Neuronal stem cell (in vitro differentiated cells): ENCODE measurements at regions not wholly inside any gene's neighbourhood (a gene's known extent, or its start where the extent isn't known, plus 50 kb on each side); places are given as distances from the start of the nearest gene placed in this dataset.

Source experiments
- DNase-seq: peaks from one replicate; pipeline ENCODE4 v3.0.0-alpha.2; 2013; ENCODE audit warnings: low spot score
- H2AFZ ChIP-seq: one replicate; pipeline ENCODE4 v1.6.1; 2013; ENCODE audit warnings: mild to moderate bottlenecking, low read length, inconsistent platforms
- H2AK5ac ChIP-seq: 2 replicates; pipeline ENCODE4 v1.6.1; 2013; ENCODE audit warnings: low read depth, mild to moderate bottlenecking, inconsistent platforms, low read length, moderate library complexity, mixed read lengths
- H2BK120ac ChIP-seq: 2 replicates; pipeline ENCODE4 v1.6.1; 2013; ENCODE audit warnings: low read depth, mild to moderate bottlenecking, inconsistent platforms, low read length, moderate library complexity, mixed read lengths
- H2BK12ac ChIP-seq: one replicate; pipeline ENCODE4 v1.6.1; 2013; ENCODE audit warnings: low read length, inconsistent platforms
- H2BK15ac ChIP-seq: 2 replicates; pipeline ENCODE4 v1.6.1; 2013; ENCODE audit warnings: mild to moderate bottlenecking, low read length, inconsistent platforms, mixed read lengths
- H2BK5ac ChIP-seq: one replicate; pipeline ENCODE4 v1.6.1; 2013; ENCODE audit warnings: inconsistent platforms, mild to moderate bottlenecking, low read length, moderate library complexity
- H3K14ac ChIP-seq: one replicate; pipeline ENCODE4 v1.6.1; 2013; ENCODE audit warnings: low read length, inconsistent platforms
- H3K18ac ChIP-seq: 2 replicates; pipeline ENCODE4 v1.6.1; 2013; ENCODE audit warnings: low read length, inconsistent platforms
- H3K23ac ChIP-seq: 2 replicates; pipeline ENCODE4 v1.6.1; 2013; ENCODE audit warnings: low read depth, mild to moderate bottlenecking, mixed read lengths, low read length, inconsistent platforms; ENCODE audit not compliant: poor library complexity
- H3K27ac ChIP-seq: replicated peaks from 3 replicates; pipeline ENCODE4 v1.5.1; 2013; ENCODE audit warnings: low read length, inconsistent platforms
- H3K27me3 ChIP-seq, 3 experiments: 2 replicates each; pipeline ENCODE4 v1.6.1; 2013; ENCODE audit warnings: low read length in 3 of 3, mild to moderate bottlenecking in 2 of 3, inconsistent platforms in 1 of 3, low read depth in 1 of 3, mixed read lengths in 1 of 3, moderate library complexity in 1 of 3; ENCODE audit not compliant: control insufficient read depth in 3 of 3, insufficient read depth in 3 of 3
- H3K36me3 ChIP-seq, 2 donors: replicated peaks in 1 of 2; 2 replicates each; pipeline ENCODE4 v1.6.1; 2013; ENCODE audit warnings: low read length in 2 of 2; ENCODE audit not compliant: control insufficient read depth in 2 of 2, insufficient read depth in 2 of 2
- H3K4ac ChIP-seq: 2 replicates; pipeline ENCODE4 v1.6.1; 2013; ENCODE audit warnings: inconsistent platforms, mild to moderate bottlenecking, low read length, moderate library complexity
- H3K4me1 ChIP-seq, 2 donors: 1 replicate in 1 of 2; 2 replicates in 1 of 2; pipeline ENCODE4 v1.6.1; 2013; ENCODE audit warnings: low read length in 2 of 2, low read depth in 1 of 2; ENCODE audit not compliant: control insufficient read depth in 2 of 2, insufficient read depth in 1 of 2
- H3K4me2 ChIP-seq: one replicate; pipeline ENCODE4 v1.6.1; 2013; ENCODE audit warnings: mild to moderate bottlenecking, low read length, inconsistent platforms; ENCODE audit not compliant: insufficient read depth, poor library complexity, severe bottlenecking
- H3K4me3 ChIP-seq, 2 donors: 2 replicates each; pipeline ENCODE4 v1.5.1; 2013; ENCODE audit warnings: low read length in 2 of 2, mild to moderate bottlenecking in 2 of 2, inconsistent platforms in 1 of 2, moderate library complexity in 1 of 2
- H3K79me1 ChIP-seq: one replicate; pipeline ENCODE4 v1.6.1; 2013; ENCODE audit warnings: low read depth, mild to moderate bottlenecking, inconsistent platforms, low read length, moderate library complexity
- H3K9ac ChIP-seq: one replicate; pipeline ENCODE4 v1.6.1; 2013; ENCODE audit warnings: mild to moderate bottlenecking, low read depth, low read length, inconsistent platforms; ENCODE audit not compliant: poor library complexity
- H3K9me3 ChIP-seq, 2 donors: replicated peaks in 1 of 2; 2 replicates each; pipeline versions ENCODE3 to v1.6.1; 2013; ENCODE audit warnings: low read length in 2 of 2, mild to moderate bottlenecking in 2 of 2, inconsistent platforms in 1 of 2, low read depth in 1 of 2, mixed read lengths in 1 of 2, moderate library complexity in 1 of 2; ENCODE audit not compliant: control insufficient read depth in 2 of 2, insufficient read depth in 1 of 2
- H4K8ac ChIP-seq: one replicate; pipeline ENCODE4 v1.6.1; 2013; ENCODE audit warnings: low read depth, mild to moderate bottlenecking, inconsistent platforms, low read length, moderate library complexity
- H4K91ac ChIP-seq: one replicate; pipeline ENCODE4 v1.6.1; 2013; ENCODE audit warnings: low read length, low read depth, mild to moderate bottlenecking, inconsistent platforms; ENCODE audit not compliant: poor library complexity
- WGBS, 2 donors: extraction: QIAGEN DNeasy Blood & Tissue Kit; methylation state at CpG; one replicate each; pipeline ENCODE4 v1.1.7; 2013; ENCODE audit warnings: missing lambda C conversion rate in 2 of 2, mixed read lengths in 1 of 2; ENCODE audit not compliant: insufficient read length in 2 of 2, insufficient replicate concordance in 1 of 2; ENCODE audit errors: extremely low coverage in 2 of 2; 5-methylcytosine and 5-hydroxymethylcytosine counted together

DNA sequence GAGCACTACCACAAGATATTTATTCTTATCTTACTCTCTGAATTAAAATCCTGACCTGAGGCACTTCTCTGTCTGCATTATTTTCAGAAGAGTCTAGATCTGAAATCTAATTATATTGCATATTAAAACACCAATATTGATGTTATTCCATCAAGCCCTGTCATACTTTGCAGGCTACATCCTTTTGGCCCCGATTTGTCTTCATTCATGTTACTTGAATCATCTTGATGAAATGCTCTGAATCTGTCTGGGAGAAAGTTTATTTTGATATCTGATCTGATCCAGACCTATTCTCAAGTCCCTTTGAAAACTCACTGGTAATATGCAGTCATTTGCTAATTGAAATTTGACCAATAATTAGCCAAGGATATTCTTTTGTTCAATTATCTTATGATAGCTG, 79.9 kb downstream of the BBS10 start:
- Histone ChIP-seq H3K18ac (no peak overlapping the region), H4K91ac (no peak overlapping the region), H2BK12ac (no peak overlapping the region), H3K9ac (no peak overlapping the region), H3K27ac (no peak overlapping the region), H2AK5ac (no peak overlapping the region), H3K36me3 (no peaks in the 10 kb centered on the region), H3K27me3 (peaks cover 0 to 7% (median 0%) of the 10 kb centered on the region in 3 experiments), H3K4ac (no peak overlapping the region), H3K14ac (no peak overlapping the region), H3K23ac (no peak overlapping the region), H2BK5ac (no peak overlapping the region), H3K4me1 (peaks cover 5 to 15% of the 10 kb centered on the region in 2 donors), H2BK120ac (no peak overlapping the region), H3K4me3 (no peak overlapping the region), H3K9me3 (no peaks in the 10 kb centered on the region), H2AFZ (no peak overlapping the region), H3K79me1 (no peaks in the 10 kb centered on the region), H3K4me2 (no peak overlapping the region), H4K8ac (no peak overlapping the region), H2BK15ac (no peak overlapping the region)
- DNase-seq = no peak
- no CpG with 5 or more reads among the region's 1 CpG for WGBS, 2 donors

DNA sequence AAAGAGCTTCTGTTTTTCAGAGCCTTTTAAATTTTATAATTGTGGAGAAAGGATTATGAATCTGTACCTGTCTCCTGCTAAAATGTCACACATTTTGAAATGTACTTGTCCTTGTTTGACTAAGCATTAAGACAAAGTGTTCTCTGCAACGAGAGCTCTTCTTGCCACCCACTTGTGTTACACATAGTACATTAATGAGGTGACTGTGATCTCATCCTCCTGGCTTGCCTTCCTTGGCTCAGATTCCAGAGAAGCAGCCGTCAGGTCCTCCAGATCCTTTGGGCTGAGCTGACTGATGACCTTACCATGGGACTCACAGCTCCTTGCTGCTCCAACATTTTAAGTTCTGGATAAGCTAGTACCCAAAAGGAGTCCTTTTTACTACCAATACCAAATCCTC, 81.4 kb downstream of the BBS10 start:
- Histone ChIP-seq H3K4me1 (peaks cover 3 to 7% of the 10 kb centered on the region in 2 donors), H3K23ac (no peak overlapping the region), H3K4me3 (no peak overlapping the region), H3K18ac (no peak overlapping the region), H3K27ac (no peak overlapping the region), H2BK15ac (no peak overlapping the region), H3K4ac (no peak overlapping the region), H4K91ac (no peak overlapping the region), H2AK5ac (no peak overlapping the region), H3K36me3 (no peaks in the 10 kb centered on the region), H2BK120ac (no peak overlapping the region), H3K9me3 (no peaks in the 10 kb centered on the region), H3K27me3 (peaks cover 0 to 7% (median 0%) of the 10 kb centered on the region in 3 experiments), H3K9ac (no peak overlapping the region), H4K8ac (no peak overlapping the region), H3K4me2 (no peak overlapping the region), H3K79me1 (no peaks in the 10 kb centered on the region), H2BK5ac (no peak overlapping the region), H2BK12ac (no peak overlapping the region), H2AFZ (no peak overlapping the region), H3K14ac (no peak overlapping the region)
- no peak for DNase-seq
- WGBS, 2 donors = no CpG with 5 or more reads among the region's 2 CpGs

DNA sequence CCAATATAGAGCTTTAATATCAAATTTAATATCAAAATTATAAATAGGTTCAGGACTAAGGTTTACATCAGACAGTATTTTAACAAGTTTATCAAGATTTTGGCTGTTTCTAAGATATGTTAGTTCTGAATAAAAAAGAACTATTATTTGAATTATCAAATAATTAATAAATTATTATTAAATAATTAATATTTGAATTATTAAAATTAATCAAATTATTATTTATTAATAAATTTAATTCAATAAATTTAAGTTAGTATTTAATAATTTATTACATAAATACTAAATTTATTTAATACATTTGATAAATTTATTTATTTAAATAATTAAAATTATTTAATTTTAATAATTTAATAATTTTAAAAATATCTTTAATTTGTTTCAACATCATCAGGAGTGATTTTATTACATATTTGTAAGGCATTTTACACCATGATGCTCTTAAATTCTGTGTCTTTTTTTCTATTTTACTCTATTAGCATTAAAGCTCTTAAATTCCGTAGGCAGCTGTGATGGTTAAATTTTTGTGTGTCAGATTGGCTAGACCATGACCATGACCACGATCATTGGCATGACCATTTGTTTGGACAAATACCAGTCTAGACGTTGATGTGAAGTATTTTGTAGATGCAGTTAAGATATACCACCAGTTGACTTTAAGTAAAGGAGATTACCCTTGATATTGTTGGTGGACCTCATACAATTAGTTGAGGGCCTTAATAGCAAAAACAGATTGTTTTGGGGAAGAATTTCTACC, 82.6 kb downstream of the BBS10 start:
- WGBS, 2 donors = no CpG with 5 or more reads among the region's 3 CpGs
- no peak overlapping the region for H4K8ac ChIP-seq
- no peaks in the 10 kb centered on the region for H3K36me3 ChIP-seq
- no peaks in the 10 kb centered on the region for H3K9me3 ChIP-seq
- H2AK5ac ChIP-seq = no peak overlapping the region
- H3K4me2 ChIP-seq = no peak overlapping the region
- no peak overlapping the region for H2AFZ ChIP-seq
- no peaks in the 10 kb centered on the region for H3K79me1 ChIP-seq
- H3K23ac ChIP-seq = no peak overlapping the region
- no peak overlapping the region for H2BK5ac ChIP-seq
- no peak overlapping the region for H3K4me3 ChIP-seq
- no peak overlapping the region for H3K18ac ChIP-seq
- no peaks in the 10 kb centered on the region for H3K4me1 ChIP-seq
- H3K9ac ChIP-seq = no peak overlapping the region
- H3K4ac ChIP-seq = no peak overlapping the region
- H4K91ac ChIP-seq = no peak overlapping the region
- no peak overlapping the region for H2BK15ac ChIP-seq
- H3K27ac ChIP-seq = no peak overlapping the region
- no peak overlapping the region for H3K14ac ChIP-seq
- DNase-seq = no peak
- peaks cover 0 to 7% (median 0%) of the 10 kb centered on the region in 3 experiments for H3K27me3 ChIP-seq
- no peak overlapping the region for H2BK120ac ChIP-seq
- no peak overlapping the region for H2BK12ac ChIP-seq

DNA sequence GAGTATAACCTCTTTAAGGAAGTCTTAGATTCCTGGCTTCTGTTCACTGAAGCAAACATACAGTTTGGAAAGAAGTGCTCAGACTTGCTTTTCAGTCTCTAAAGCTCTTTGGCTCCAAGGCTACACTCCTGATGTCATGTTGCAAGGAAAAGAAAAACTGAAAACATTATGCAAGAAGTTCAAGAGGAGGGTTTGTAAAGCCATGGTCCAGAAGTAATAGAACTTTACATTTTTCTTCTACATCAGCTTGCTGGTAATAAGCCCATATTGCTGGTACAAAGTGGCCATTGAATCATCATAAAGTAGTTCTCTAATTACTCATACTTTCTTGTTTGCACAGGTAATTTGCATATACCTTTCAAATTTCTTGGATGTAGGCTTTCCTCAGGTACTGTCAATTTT, 83.6 kb downstream of the BBS10 start:
- H2BK12ac ChIP-seq = no peak overlapping the region
- H3K4me1 ChIP-seq = peaks cover 0 to 1% of the 10 kb centered on the region in 2 donors
- no peaks in the 10 kb centered on the region for H3K9me3 ChIP-seq
- no peak overlapping the region for H2AK5ac ChIP-seq
- no peak overlapping the region for H2BK5ac ChIP-seq
- no peak overlapping the region for H3K23ac ChIP-seq
- no peak overlapping the region for H2BK15ac ChIP-seq
- no peak overlapping the region for H3K4me3 ChIP-seq
- H3K9ac ChIP-seq = no peak overlapping the region
- no peak overlapping the region for H3K18ac ChIP-seq
- no peak overlapping the region for H3K4me2 ChIP-seq
- H3K14ac ChIP-seq = no peak overlapping the region
- no peak overlapping the region for H2AFZ ChIP-seq
- DNase-seq = no peak
- H3K27me3 ChIP-seq = peaks cover 0 to 7% (median 0%) of the 10 kb centered on the region in 3 experiments
- H4K8ac ChIP-seq = no peak overlapping the region
- H4K91ac ChIP-seq = no peak overlapping the region
- no peaks in the 10 kb centered on the region for H3K79me1 ChIP-seq
- H3K27ac ChIP-seq = no peak overlapping the region
- no peak overlapping the region for H2BK120ac ChIP-seq
- no peaks in the 10 kb centered on the region for H3K36me3 ChIP-seq
- no peak overlapping the region for H3K4ac ChIP-seq
